ENCODE measurements at regions not wholly inside any gene's neighbourhood (a gene's known extent, or its start where the extent isn't known, plus 50 kb on each side); places are given as distances from the start of the nearest gene placed in this dataset.

DNA sequence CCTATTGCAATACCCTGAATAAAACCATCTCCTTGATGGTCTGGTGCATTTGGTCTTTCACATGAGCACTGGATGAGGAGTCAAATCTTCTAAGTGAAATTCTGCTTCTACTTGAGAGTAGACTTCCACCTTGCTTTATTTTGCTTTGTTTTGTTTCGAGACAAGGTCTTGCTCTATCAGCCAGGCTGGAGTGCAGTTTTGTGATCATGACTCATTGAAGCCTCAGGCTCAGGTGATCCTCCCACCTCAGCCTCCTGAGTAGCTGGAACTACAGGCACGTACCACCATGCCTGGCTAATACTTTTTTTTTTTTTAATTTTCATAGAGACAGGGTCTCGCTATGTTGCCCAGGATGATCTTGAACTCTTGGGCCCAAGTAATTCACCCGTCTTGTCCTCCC is 65.8 kb upstream of the F3 start:
- TF ChIP-seq, protein P1, sequence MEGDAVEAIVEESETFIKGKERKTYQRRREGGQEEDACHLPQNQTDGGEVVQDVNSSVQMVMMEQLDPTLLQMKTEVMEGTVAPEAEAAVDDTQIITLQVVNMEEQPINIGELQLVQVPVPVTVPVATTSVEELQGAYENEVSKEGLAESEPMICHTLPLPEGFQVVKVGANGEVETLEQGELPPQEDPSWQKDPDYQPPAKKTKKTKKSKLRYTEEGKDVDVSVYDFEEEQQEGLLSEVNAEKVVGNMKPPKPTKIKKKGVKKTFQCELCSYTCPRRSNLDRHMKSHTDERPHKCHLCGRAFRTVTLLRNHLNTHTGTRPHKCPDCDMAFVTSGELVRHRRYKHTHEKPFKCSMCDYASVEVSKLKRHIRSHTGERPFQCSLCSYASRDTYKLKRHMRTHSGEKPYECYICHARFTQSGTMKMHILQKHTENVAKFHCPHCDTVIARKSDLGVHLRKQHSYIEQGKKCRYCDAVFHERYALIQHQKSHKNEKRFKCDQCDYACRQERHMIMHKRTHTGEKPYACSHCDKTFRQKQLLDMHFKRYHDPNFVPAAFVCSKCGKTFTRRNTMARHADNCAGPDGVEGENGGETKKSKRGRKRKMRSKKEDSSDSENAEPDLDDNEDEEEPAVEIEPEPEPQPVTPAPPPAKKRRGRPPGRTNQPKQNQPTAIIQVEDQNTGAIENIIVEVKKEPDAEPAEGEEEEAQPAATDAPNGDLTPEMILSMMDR (IDR thresholded peaks at IDR 0.05; ENCODE audit: insufficient read depth, low read length) = no peak

DNA sequence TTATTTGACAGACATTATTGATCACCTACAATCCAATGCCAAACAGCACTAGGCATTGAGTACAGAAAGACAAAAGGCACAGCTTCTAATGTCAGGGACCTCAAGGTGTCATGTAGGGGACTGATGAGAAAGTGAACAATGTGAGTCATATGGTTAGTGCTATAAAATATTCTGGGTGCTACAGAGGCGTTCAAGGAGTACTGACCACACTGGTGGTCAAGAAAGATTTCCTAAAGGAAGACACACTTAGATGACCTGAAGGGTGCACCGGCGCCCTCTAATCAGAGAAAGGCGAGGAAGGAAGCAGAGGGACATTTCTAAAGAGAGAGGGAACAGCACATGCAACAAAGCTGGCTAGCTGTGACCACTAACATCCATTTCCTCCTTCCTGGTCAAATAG is 64.9 kb upstream of the F3 start:
- H3K4me3 ChIP-seq (ENCODE audit: low read depth, low read length) = no peak overlapping the region
- DNase-seq (ENCODE audit: low read depth) = no peak
- TF ChIP-seq, protein P1 (IDR thresholded peaks at IDR 0.05; ENCODE audit: insufficient read depth, low read length) = no peak

More for the DNA sequence above, 65.8 kb upstream of the F3 start:
- DNase-seq (ENCODE audit: low read depth) = no peak
- H3K4me3 ChIP-seq (ENCODE audit: low read depth, low read length) = no peak overlapping the region

DNA sequence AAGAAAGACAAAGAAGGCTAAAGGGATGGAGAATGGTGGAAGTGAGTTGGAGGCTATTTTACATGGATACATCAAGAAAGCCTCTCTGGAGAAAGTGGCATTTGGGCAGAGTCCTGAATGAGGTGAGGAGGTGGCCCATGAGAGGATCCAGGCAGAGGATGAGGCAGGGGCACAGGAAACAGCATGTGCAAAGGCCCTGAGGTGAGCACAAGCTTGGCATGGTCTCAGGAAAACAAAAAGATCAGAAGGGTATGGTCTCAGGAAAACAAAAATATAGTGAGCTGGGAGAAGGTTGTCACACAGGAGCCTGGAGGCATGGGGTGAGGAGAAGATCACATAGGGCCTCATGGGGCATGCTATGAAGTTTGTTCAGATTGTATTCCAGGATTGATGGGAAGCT is 62.1 kb upstream of the F3 start:
- no peak for DNase-seq (ENCODE audit: low read depth)
- no peak overlapping the region for H3K4me3 ChIP-seq (ENCODE audit: low read depth, low read length)
- TF ChIP-seq, protein P1 (IDR thresholded peaks at IDR 0.05; ENCODE audit: insufficient read depth, low read length) = no peak

DNA sequence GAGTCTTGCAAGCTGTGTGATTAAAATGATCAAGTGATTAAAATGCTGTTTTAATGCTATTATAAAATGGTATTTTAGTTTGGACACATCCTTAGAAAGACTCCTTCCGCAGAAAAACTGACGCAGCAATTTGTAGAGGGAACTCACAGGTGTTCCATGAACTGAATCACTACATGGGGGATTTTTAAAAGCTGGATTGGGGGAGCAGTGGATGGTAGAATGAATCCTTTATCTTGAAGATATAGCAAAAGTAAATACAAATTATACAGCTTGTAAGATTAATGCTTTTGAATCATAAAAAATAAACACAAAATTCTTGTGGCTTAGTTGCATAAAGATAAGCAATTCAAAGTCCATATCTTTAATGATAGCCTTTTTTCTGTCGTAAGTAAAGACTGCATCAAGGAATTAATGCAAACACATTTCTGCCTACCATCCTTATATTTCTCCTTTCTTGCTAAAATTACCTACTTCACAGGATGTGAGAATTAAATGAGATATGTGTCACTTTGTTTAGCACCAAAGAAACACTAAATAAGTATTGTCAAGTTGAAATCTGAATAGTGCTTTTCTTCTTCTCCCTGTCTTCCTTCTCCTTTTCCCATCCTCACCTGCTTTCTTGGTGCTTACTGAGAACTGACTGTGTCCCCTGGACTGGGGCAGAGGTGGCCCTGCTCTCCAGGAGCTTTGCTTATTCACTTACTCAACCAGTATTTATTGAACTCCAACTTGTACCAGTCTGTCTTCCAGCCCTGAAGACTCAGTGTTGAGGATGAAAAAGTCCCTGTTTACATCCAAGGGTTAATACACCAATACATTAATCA is 61.5 kb upstream of the F3 start:
- DNase-seq (ENCODE audit: low read depth) = no peak
- TF ChIP-seq, protein P1 (IDR thresholded peaks at IDR 0.05; ENCODE audit: insufficient read depth, low read length) = no peak
- H3K4me3 ChIP-seq (ENCODE audit: low read depth, low read length) = no peak overlapping the region

DNA sequence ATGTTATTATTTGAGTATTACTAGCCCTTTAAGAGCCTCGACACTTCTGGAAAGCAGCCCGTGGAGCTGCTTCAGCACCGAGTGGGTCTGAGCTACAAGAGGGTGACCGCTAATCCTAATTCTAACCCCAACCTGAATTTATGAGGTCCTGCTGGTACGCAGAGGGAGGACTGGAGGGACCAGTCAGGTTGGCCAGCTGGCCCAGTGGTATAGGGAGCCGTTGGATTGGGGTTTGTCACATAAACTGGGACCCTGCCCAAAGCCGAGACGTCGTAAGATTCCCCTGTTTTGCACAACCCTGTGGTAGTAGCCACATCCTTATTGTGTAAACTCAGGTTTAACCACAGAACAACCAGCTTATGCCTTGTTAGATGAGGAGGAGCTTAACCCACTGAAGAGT is 60.8 kb upstream of the F3 start:
- H3K4me3 ChIP-seq (ENCODE audit: low read depth, low read length) = no peak overlapping the region
- no peak for DNase-seq (ENCODE audit: low read depth)
- TF ChIP-seq, protein P1 (IDR thresholded peaks at IDR 0.05; ENCODE audit: insufficient read depth, low read length) = no peak

DNA sequence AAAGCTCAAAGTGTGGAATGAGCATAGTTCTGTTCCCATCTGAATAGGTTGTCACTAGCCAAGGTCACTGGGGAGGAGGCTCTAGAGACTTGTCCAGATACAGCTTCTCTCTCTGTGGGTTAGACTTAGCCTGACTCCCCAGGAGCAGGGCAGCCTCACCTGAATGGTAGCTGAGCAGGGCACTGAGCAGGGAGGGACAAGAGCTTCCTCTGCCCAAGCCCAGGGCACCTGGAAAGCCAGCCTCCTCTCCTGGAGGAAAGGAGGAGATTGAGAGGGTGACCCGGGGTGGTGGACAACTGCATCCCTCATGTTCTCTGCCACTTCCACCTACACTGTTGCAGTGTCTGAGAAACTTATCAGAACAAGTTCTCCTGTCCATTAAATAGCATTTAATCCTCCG is 59.0 kb upstream of the F3 start:
- TF ChIP-seq, protein P1 (IDR thresholded peaks at IDR 0.05; ENCODE audit: insufficient read depth, low read length) = no peak
- DNase-seq (ENCODE audit: low read depth) = no peak
- H3K4me3 ChIP-seq (ENCODE audit: low read depth, low read length) = no peak overlapping the region

Data from fibroblast of the aortic adventitia (primary cell).